Hepatocyte (in vitro differentiated cells): ENCODE measurements at regions not wholly inside any gene's neighbourhood (a gene's known extent, or its start where the extent isn't known, plus 50 kb on each side); places are given as distances from the start of the nearest gene placed in this dataset.

Experiments
- DNase-seq: peaks from one replicate; pipeline ENCODE4 v3.0.0-alpha.2; 2016; ENCODE audit warnings: low spot score
- H2AFZ ChIP-seq: fragments of 200-600 bp; sonication (generic); 2 replicates; pipeline ENCODE4 v1.6.0; 2016; ENCODE audit warnings: antibody characterized with exemption, mild to moderate bottlenecking
- H3K27ac ChIP-seq: fragments of 200-600 bp; sonication (generic); 2 replicates; pipeline ENCODE4 v1.5.1; 2016; ENCODE audit warnings: mild to moderate bottlenecking
- H3K27me3 ChIP-seq: fragments of 200-600 bp; sonication (generic); 2 replicates; pipeline ENCODE4 v1.6.1; 2016
- H3K36me3 ChIP-seq: fragments of 200-600 bp; sonication (generic); replicated peaks from 2 replicates; pipeline ENCODE4 v1.5.1; 2016; ENCODE audit warnings: low read depth; ENCODE audit not compliant: insufficient read depth
- H3K4me1 ChIP-seq: fragments of 200-600 bp; sonication (generic); 2 replicates; pipeline ENCODE4 v1.5.1; 2016; ENCODE audit warnings: mild to moderate bottlenecking, moderate library complexity; ENCODE audit not compliant: insufficient read depth
- H3K4me2 ChIP-seq: fragments of 200-600 bp; sonication (generic); 2 replicates; pipeline ENCODE4 v1.6.0; 2016
- H3K4me3 ChIP-seq: fragments of 200-600 bp; sonication (generic); 2 replicates; pipeline ENCODE4 v1.5.1; 2016; ENCODE audit warnings: mild to moderate bottlenecking
- H3K79me2 ChIP-seq: fragments of 200-600 bp; sonication (generic); 2 replicates; pipeline ENCODE4 v1.6.0; 2017; ENCODE audit warnings: mild to moderate bottlenecking
- H3K9me2 ChIP-seq: fragments of 200-600 bp; sonication (generic); replicated peaks from 2 replicates; pipeline ENCODE4 v1.6.0; 2017; ENCODE audit warnings: mild to moderate bottlenecking; ENCODE audit not compliant: insufficient read depth
- H3K9me3 ChIP-seq: fragments of 200-600 bp; sonication (generic); 2 replicates; pipeline ENCODE4 v1.5.1; 2016; ENCODE audit warnings: low read depth, mild to moderate bottlenecking
- H4K20me1 ChIP-seq: fragments of 200-600 bp; sonication (generic); 2 replicates; pipeline ENCODE4 v1.6.0; 2016; ENCODE audit warnings: mild to moderate bottlenecking; ENCODE audit not compliant: insufficient read depth, poor library complexity, severe bottlenecking
- EZH2 ChIP-seq: fragments of 200-600 bp; sonication (generic); IDR thresholded peaks from 2 replicates; pipeline ENCODE4 v1.6.1; 2016; ENCODE audit warnings: antibody characterized with exemption, mild to moderate bottlenecking, borderline replicate concordance
- EZH2phosphoT487 ChIP-seq: fragments of 200-600 bp; sonication (generic); IDR thresholded peaks from one replicate; pipeline ENCODE4 v1.6.1; 2018; ENCODE audit warnings: antibody characterized with exemption, mild to moderate bottlenecking, low read depth, moderate library complexity; ENCODE audit not compliant: unreplicated experiment, severe bottlenecking
- WGBS: methylation state at CpG from one replicate; pipeline ENCODE4 v1.1.6; 2016; ENCODE audit warnings: low lambda C conversion rate; ENCODE audit errors: missing lambda C conversion rate; 5-methylcytosine and 5-hydroxymethylcytosine counted together
- TF ChIP-seq, protein P1 (sequence below): fragments of 200-600 bp; sonication (generic); IDR thresholded peaks from 2 replicates; pipeline ENCODE4 v1.5.1; 2016; ENCODE audit warnings: antibody characterized with exemption, mild to moderate bottlenecking; ENCODE audit not compliant: poor library complexity

- Histone ChIP-seq H3K27me3 (no peaks in the 10 kb centered on the region), H3K4me1 (no peaks in the 10 kb centered on the region), H2AFZ (no peak overlapping the region), H3K9me3 (no peaks in the 10 kb centered on the region), H3K4me3 (no peak overlapping the region), H3K9me2 (no peaks in the 10 kb centered on the region), H3K27ac (no peak overlapping the region), H3K79me2 (no peaks in the 10 kb centered on the region), H4K20me1 (no peaks in the 10 kb centered on the region), H3K36me3 (no peaks in the 10 kb centered on the region), H3K4me2 (no peak overlapping the region)
- DNase-seq = no peak
- TF ChIP-seq, protein P1, sequence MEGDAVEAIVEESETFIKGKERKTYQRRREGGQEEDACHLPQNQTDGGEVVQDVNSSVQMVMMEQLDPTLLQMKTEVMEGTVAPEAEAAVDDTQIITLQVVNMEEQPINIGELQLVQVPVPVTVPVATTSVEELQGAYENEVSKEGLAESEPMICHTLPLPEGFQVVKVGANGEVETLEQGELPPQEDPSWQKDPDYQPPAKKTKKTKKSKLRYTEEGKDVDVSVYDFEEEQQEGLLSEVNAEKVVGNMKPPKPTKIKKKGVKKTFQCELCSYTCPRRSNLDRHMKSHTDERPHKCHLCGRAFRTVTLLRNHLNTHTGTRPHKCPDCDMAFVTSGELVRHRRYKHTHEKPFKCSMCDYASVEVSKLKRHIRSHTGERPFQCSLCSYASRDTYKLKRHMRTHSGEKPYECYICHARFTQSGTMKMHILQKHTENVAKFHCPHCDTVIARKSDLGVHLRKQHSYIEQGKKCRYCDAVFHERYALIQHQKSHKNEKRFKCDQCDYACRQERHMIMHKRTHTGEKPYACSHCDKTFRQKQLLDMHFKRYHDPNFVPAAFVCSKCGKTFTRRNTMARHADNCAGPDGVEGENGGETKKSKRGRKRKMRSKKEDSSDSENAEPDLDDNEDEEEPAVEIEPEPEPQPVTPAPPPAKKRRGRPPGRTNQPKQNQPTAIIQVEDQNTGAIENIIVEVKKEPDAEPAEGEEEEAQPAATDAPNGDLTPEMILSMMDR = no peak
- TF ChIP-seq EZH2 (no peak), EZH2phosphoT487 (no peak)
- 77% methylated on average over 8 of the region's 8 CpGs for WGBS
Observed at GRCh38 chr18:42271647-42272414, 316.8 kb downstream of the PIK3C3 start.

DNA sequence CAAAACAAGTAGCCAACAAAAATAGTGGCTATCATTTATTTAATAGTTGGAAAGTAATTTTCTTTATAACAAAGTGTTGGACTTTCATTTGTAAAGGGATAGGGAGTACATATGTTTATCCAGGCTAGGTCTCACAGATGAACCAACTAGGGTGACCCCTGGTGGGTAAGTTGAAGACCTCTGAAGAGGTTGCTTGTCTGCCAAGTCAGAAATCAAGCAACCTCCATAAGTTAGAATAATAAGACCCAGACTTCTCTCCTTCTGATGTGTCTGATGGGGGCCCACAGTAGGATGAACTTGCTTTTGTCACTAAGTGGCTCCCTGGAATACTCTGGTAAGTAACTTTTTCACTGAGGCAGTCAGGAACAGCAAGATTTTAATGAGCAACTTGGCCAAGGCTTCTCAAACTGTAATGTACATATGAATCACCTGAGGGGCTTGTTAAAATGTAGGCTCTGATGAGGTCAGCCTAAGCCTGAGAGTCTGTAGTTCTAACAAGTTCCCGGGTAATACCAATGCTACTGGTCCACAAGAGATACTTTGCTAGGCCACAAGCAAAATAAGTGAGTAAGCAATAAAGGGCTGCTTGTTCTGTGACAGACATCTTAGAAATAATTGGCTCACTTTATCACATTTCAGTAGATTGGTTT, 319.6 kb downstream of the PIK3C3 start:
- Histone ChIP-seq H3K4me2 (no peak overlapping the region), H3K27ac (peak overlapping the region; percentile 52), H3K9me2 (no peaks in the 10 kb centered on the region), H3K4me1 (no peaks in the 10 kb centered on the region), H3K9me3 (no peaks in the 10 kb centered on the region), H3K36me3 (no peaks in the 10 kb centered on the region), H3K4me3 (no peak overlapping the region), H3K27me3 (no peaks in the 10 kb centered on the region), H4K20me1 (no peaks in the 10 kb centered on the region), H2AFZ (no peak overlapping the region), H3K79me2 (no peaks in the 10 kb centered on the region)
- TF ChIP-seq, protein P1 = peak; percentile 35
- TF ChIP-seq EZH2 (no peak), EZH2phosphoT487 (no peak)
- peak; percentile 21 for DNase-seq
- WGBS = 0% methylated on average over 1 of the region's 1 CpG

GRCh38 chr18:42275138-42275535, 320.1 kb downstream of the PIK3C3 start:
- WGBS = 88% methylated on average over 2 of the region's 2 CpGs
- Histone ChIP-seq H3K4me1 (no peaks in the 10 kb centered on the region), H3K36me3 (no peaks in the 10 kb centered on the region), H2AFZ (no peak overlapping the region), H3K9me2 (no peaks in the 10 kb centered on the region), H4K20me1 (no peaks in the 10 kb centered on the region), H3K4me2 (no peak overlapping the region), H3K9me3 (no peaks in the 10 kb centered on the region), H3K79me2 (no peaks in the 10 kb centered on the region), H3K27ac (peak overlapping the region; percentile 52), H3K4me3 (no peak overlapping the region), H3K27me3 (no peaks in the 10 kb centered on the region)
- TF ChIP-seq EZH2phosphoT487 (no peak), EZH2 (no peak)
- TF ChIP-seq, protein P1 = no peak
- no peak for DNase-seq
